HCT116 (cell line): ENCODE measurements at regions not wholly inside any gene's neighbourhood (a gene's known extent, or its start where the extent isn't known, plus 50 kb on each side); places are given as distances from the start of the nearest gene placed in this dataset.

Experiments
- ATAC-seq: fragments of 200-7000 bp; cut with Tn5 transposase; 2 replicates; pipeline ENCODE4 v1.9.1; 2020; ENCODE audit warnings: mild to moderate bottlenecking, moderate library complexity
- BruUV-seq: library from RNA; stranded (reverse); fragments of 400-500 nt; replicated peaks from 2 replicates; lab custom pipeline; 2021; lab: Mats Ljungman, UMichigan
- CTCF ChIA-PET: fragments of 300-600 bp; sonication (Branson Sonifier 250); formaldehyde crosslinking; loops from one replicate; lab custom pipeline; 2021; ENCODE audit warnings: antibody characterized with exemption; lab: Charles Lee
- POLR2A ChIA-PET: fragments of 300-600, 350-600 bp; sonication (Branson Sonifier 250); formaldehyde crosslinking; loops from one replicate; lab custom pipeline; 2021; ENCODE audit warnings: antibody characterized with exemption; lab: Charles Lee
- RAD21 ChIA-PET, 2 experiments: fragments of 300-600 bp; sonication (Branson Sonifier 250); formaldehyde crosslinking; loops; one replicate each; lab custom pipeline; 2023; ENCODE audit warnings: low total read pairs in 2 of 2; ENCODE audit not compliant: uncharacterized antibody in 2 of 2, unreplicated experiment in 2 of 2, low non-redundant PET in 1 of 2; lab: Charles Lee
- DNase-seq: peaks from one replicate; pipeline ENCODE4 v3.0.0-alpha.2; 2010; ENCODE audit warnings: low read depth, low spot score
- H2AFZ ChIP-seq: fragments of 200-600 bp; shearing (Covaris generic), sonication (generic); 2 replicates; pipeline ENCODE4 v1.6.1; 2017; ENCODE audit warnings: low read depth, mixed run types, mixed read lengths, antibody characterized with exemption, low read length; ENCODE audit not compliant: poor library complexity, severe bottlenecking
- H3K27ac ChIP-seq: 2 replicates; pipeline ENCODE4 v1.5.1; 2012; ENCODE audit warnings: low read depth, low read length
- H3K27me3 ChIP-seq: fragments of 200-600 bp; sonication (generic); 2 replicates; pipeline ENCODE4 v1.6.1; 2016; ENCODE audit warnings: mixed run types, low read length, mixed read lengths; ENCODE audit not compliant: insufficient read depth
- H3K36me3 ChIP-seq, 2 experiments: fragments of 200-500 bp in 1 of 2; fragments of 200-600 bp in 1 of 2; sonication (Bioruptor generic) in 1 of 2; sonication (generic) in 1 of 2; 2 replicates each; pipeline versions ENCODE4 v1.5.1 to v1.6.1; 2014 to 2016; ENCODE audit warnings: low read length in 2 of 2, inconsistent platforms in 1 of 2, mixed read lengths in 1 of 2, mixed run types in 1 of 2; ENCODE audit not compliant: insufficient read depth in 2 of 2, control insufficient read depth in 1 of 2
- H3K4me1 ChIP-seq, 2 experiments: fragments of 200-600 bp in 1 of 2; sonication (generic) in 1 of 2; 2 replicates each; pipeline versions ENCODE4 v1.5.1 to v1.6.1; 2012 to 2017; ENCODE audit warnings: low read length in 2 of 2, inconsistent platforms in 1 of 2, mild to moderate bottlenecking in 1 of 2, mixed read lengths in 1 of 2, mixed run types in 1 of 2, moderate library complexity in 1 of 2; ENCODE audit not compliant: insufficient read depth in 2 of 2, control insufficient read depth in 1 of 2
- H3K4me2 ChIP-seq: fragments of 200-600 bp; sonication (generic); 2 replicates; pipeline ENCODE4 v1.6.1; 2017; ENCODE audit warnings: mixed run types, low read length, mixed read lengths
- H3K4me3 ChIP-seq, 2 experiments: fragments of 200-600 bp in 1 of 2; sonication (generic) in 1 of 2; replicated peaks in 1 of 2; 2 replicates each; pipeline ENCODE4 v1.5.1; 2011 to 2016; ENCODE audit warnings: low read length in 2 of 2, control low read depth in 1 of 2, low read depth in 1 of 2, mild to moderate bottlenecking in 1 of 2, mixed read lengths in 1 of 2, mixed run types in 1 of 2
- H3K79me2 ChIP-seq: fragments of 200-600 bp; sonication (generic); 2 replicates; pipeline ENCODE4 v1.6.1; 2017; ENCODE audit warnings: mild to moderate bottlenecking, mixed run types, low read length, moderate library complexity, mixed read lengths; ENCODE audit not compliant: insufficient read depth
- H3K9ac ChIP-seq: fragments of 200-600 bp; sonication (generic); 2 replicates; pipeline ENCODE4 v1.6.1; 2016; ENCODE audit warnings: low read length, mixed read lengths
- H3K9me2 ChIP-seq: fragments of 200-600 bp; sonication (generic), shearing (Covaris generic); 2 replicates; pipeline ENCODE4 v1.6.1; 2017; ENCODE audit warnings: mixed run types, mild to moderate bottlenecking, moderate library complexity; ENCODE audit not compliant: insufficient read depth
- H3K9me3 ChIP-seq, 2 experiments: fragments of 200-500 bp in 1 of 2; fragments of 200-600 bp in 1 of 2; sonication (Bioruptor generic) in 1 of 2; sonication (generic) in 1 of 2; 2 replicates each; pipeline ENCODE4 v1.6.1; 2014 to 2017; ENCODE audit warnings: low read length in 2 of 2, mixed read lengths in 2 of 2, inconsistent platforms in 1 of 2, low read depth in 1 of 2, mild to moderate bottlenecking in 1 of 2, mixed run types in 1 of 2, moderate library complexity in 1 of 2; ENCODE audit not compliant: control insufficient read depth in 1 of 2, insufficient read depth in 1 of 2
- H4K20me1 ChIP-seq: fragments of 200-600 bp; sonication (generic), shearing (Covaris generic); 2 replicates; pipeline ENCODE4 v1.6.1; 2017; ENCODE audit warnings: mixed run types, mild to moderate bottlenecking, moderate library complexity; ENCODE audit not compliant: insufficient read depth
- ATF3 ChIP-seq: IDR thresholded peaks from 2 replicates; pipeline ENCODE4 v1.6.1; 2012
- CBX3 ChIP-seq: IDR thresholded peaks from 2 replicates; pipeline ENCODE4 v1.6.1; 2012; ENCODE audit warnings: low read depth
- CEBPB ChIP-seq: IDR thresholded peaks from 2 replicates; pipeline ENCODE4 v1.6.1; 2012; ENCODE audit warnings: low read depth
- EGR1 ChIP-seq: IDR thresholded peaks from 2 replicates; pipeline ENCODE4 v1.6.1; 2012; ENCODE audit warnings: low read depth
- ELF1 ChIP-seq: IDR thresholded peaks from 2 replicates; pipeline ENCODE4 v1.6.1; 2012; ENCODE audit warnings: low read depth, borderline replicate concordance
- EZH2 ChIP-seq: fragments of 200-600 bp; sonication (generic); IDR thresholded peaks from 2 replicates; pipeline ENCODE4 v1.6.1; 2017; ENCODE audit warnings: antibody characterized with exemption, mixed run types
- EZH2phosphoT487 ChIP-seq: fragments of 200-600 bp; IDR thresholded peaks from 2 replicates; pipeline ENCODE4 v1.6.1; 2018; ENCODE audit warnings: antibody characterized with exemption, borderline replicate concordance
- FOSL1 ChIP-seq: IDR thresholded peaks from 2 replicates; pipeline ENCODE4 v1.6.1; 2012; ENCODE audit warnings: low read depth
- JUND ChIP-seq: IDR thresholded peaks from 2 replicates; pipeline ENCODE4 v1.6.1; 2012
- MAX ChIP-seq: IDR thresholded peaks from 2 replicates; pipeline ENCODE4 v1.6.1; 2012
- POLR2A ChIP-seq: IDR thresholded peaks from 2 replicates; pipeline ENCODE4 v1.7.0; 2011; ENCODE audit warnings: borderline replicate concordance; ENCODE audit not compliant: insufficient read depth, insufficient read length; ENCODE audit errors: extremely low read depth
- POLR2AphosphoS5 ChIP-seq: IDR thresholded peaks from 2 replicates; pipeline ENCODE4 v1.6.1; 2011; ENCODE audit warnings: mild to moderate bottlenecking, low read depth, low read length, moderate library complexity
- RAD21 ChIP-seq: IDR thresholded peaks from 2 replicates; pipeline ENCODE4 v1.6.1; 2012; ENCODE audit warnings: low read depth, mild to moderate bottlenecking
- REST ChIP-seq: IDR thresholded peaks from 2 replicates; pipeline ENCODE4 v1.6.1; 2012; ENCODE audit warnings: low read depth
- SP1 ChIP-seq: IDR thresholded peaks from 2 replicates; pipeline ENCODE4 v1.6.1; 2012; ENCODE audit warnings: low read depth
- SRF ChIP-seq: IDR thresholded peaks from 2 replicates; pipeline ENCODE4 v1.6.1; 2012; ENCODE audit warnings: low read depth
- ZBTB33 ChIP-seq: IDR thresholded peaks from 2 replicates; pipeline ENCODE4 v1.6.1; 2011; ENCODE audit warnings: mild to moderate bottlenecking, low read length, moderate library complexity; ENCODE audit not compliant: insufficient replicate concordance; ENCODE audit errors: extremely low read depth
- ZFX ChIP-seq: fragments of 450-650 bp; IDR thresholded peaks from 2 replicates; pipeline ENCODE4 v1.6.1; 2017
- ZNF274 ChIP-seq: fragments of 200-500 bp; sonication (Bioruptor generic); IDR thresholded peaks from 2 replicates; pipeline ENCODE4 v1.6.1; 2014; ENCODE audit warnings: mild to moderate bottlenecking, low read depth, low read length, inconsistent platforms
- intact Hi-C: fragments of 100-400 bp; cut with micrococcal nuclease; formaldehyde crosslinking; loops from 2 replicates; pipeline ENCODE4 v1.10.0; 2022

- H3K9ac ChIP-seq: no peak overlapping the region
- CTCF ChIA-PET: no interaction called here
These were observed 737.1 kb downstream of the INHBA start for GRCh38 chr7:40965774-40966173.

More at GRCh38 chr7:40965774-40966173, 737.1 kb downstream of the INHBA start:
- H3K9me2 ChIP-seq: no peaks in the 10 kb centered on the region
- H3K79me2 ChIP-seq: no peaks in the 10 kb centered on the region
- H2AFZ ChIP-seq: no peak overlapping the region
- H3K4me1 ChIP-seq: no peaks in the 10 kb centered on the region
- no peaks in the 10 kb centered on the region for H4K20me1 ChIP-seq
- H3K4me2 ChIP-seq: no peak overlapping the region
- H3K9me3 ChIP-seq: no peaks in the 10 kb centered on the region
- BruUV-seq: no TSS peak
- intact Hi-C loops: no loop called here
- H3K27ac ChIP-seq: no peak overlapping the region
- ChIA-PET RAD21 (no interaction called here), POLR2A (no interaction called here)
- no peak overlapping the region for H3K4me3 ChIP-seq
- DNase-seq: no peak
- H3K27me3 ChIP-seq: no peaks in the 10 kb centered on the region
- no peak for ATAC-seq
- no peaks in the 10 kb centered on the region for H3K36me3 ChIP-seq
- TF ChIP-seq EZH2phosphoT487 (no peak), POLR2A (no peak), RAD21 (no peak), EZH2 (no peak), POLR2AphosphoS5 (no peak), SRF (no peak), EGR1 (no peak), ZNF274 (no peak), MAX (no peak), JUND (no peak), CBX3 (no peak), FOSL1 (no peak), CEBPB (no peak), SP1 (no peak), ELF1 (no peak), ZFX (no peak), ATF3 (no peak), ZBTB33 (no peak), REST (no peak)
